ENCODE measurements at regions not wholly inside any gene's neighbourhood (a gene's known extent, or its start where the extent isn't known, plus 50 kb on each side); places are given as distances from the start of the nearest gene placed in this dataset.

- intact Hi-C loops (cut with DNase I) = no loop called here
- FAIRE-seq (no peak), DNase-seq (no peak)
- no peaks in the 10 kb centered on the region for H3K27me3 ChIP-seq (ENCODE audit: control insufficient read depth, insufficient read depth, low read length)
- no peaks in the 10 kb centered on the region for H3K9me3 ChIP-seq (ENCODE audit: control insufficient read depth in 2 of 3, insufficient read depth in 1 of 3, low read length in 3 of 3)
- H3K4me3 ChIP-seq (ENCODE audit: low read length in 3 of 3) = no peak overlapping the region
- no peak overlapping the region for H3K27ac ChIP-seq (ENCODE audit: low read depth in 2 of 2, low read length in 2 of 2)
- H3K36me3 ChIP-seq (ENCODE audit: control insufficient read depth in 2 of 3, insufficient read depth in 3 of 3, low read length in 3 of 3) = no peaks in the 10 kb centered on the region
- H3K9ac ChIP-seq (ENCODE audit: low read length in 3 of 3) = no peak overlapping the region
- H3K4me1 ChIP-seq (ENCODE audit: control insufficient read depth in 2 of 3, insufficient read depth in 2 of 3, low read depth in 1 of 3, low read length in 3 of 3) = no peaks in the 10 kb centered on the region
- TF ChIP-seq CTCF (IDR thresholded peaks at IDR 0.05; ENCODE audit: borderline replicate concordance, extremely low read depth, insufficient read depth) = no peak
Measured at GRCh38 chr2:145494441-145494840, 974.5 kb upstream of the ZEB2 start.

GRCh38 chr2:145488571-145488970, 968.7 kb upstream of the ZEB2 start:
- Histone ChIP-seq H3K27me3 (ENCODE audit: control insufficient read depth, insufficient read depth, low read length) (no peaks in the 10 kb centered on the region), H3K9ac (ENCODE audit: low read length in 3 of 3) (no peak overlapping the region), H3K4me1 (ENCODE audit: control insufficient read depth in 2 of 3, insufficient read depth in 2 of 3, low read depth in 1 of 3, low read length in 3 of 3) (no peaks in the 10 kb centered on the region), H3K9me3 (ENCODE audit: control insufficient read depth in 2 of 3, insufficient read depth in 1 of 3, low read length in 3 of 3) (no peaks in the 10 kb centered on the region), H3K27ac (ENCODE audit: low read depth in 2 of 2, low read length in 2 of 2) (no peak overlapping the region), H3K36me3 (ENCODE audit: control insufficient read depth in 2 of 3, insufficient read depth in 3 of 3, low read length in 3 of 3) (no peaks in the 10 kb centered on the region), H3K4me3 (ENCODE audit: low read length in 3 of 3) (no peak overlapping the region)
- FAIRE-seq (no peak), DNase-seq (peak in 1 of 5 donors; percentile 18)
- intact Hi-C loops (cut with DNase I) = no loop called here
- no peak for TF ChIP-seq CTCF (IDR thresholded peaks at IDR 0.05; ENCODE audit: borderline replicate concordance, extremely low read depth, insufficient read depth)

GRCh38 chr2:145484448-145485097, 964.7 kb upstream of the ZEB2 start:
- H3K4me1 ChIP-seq (ENCODE audit: control insufficient read depth in 2 of 3, insufficient read depth in 2 of 3, low read depth in 1 of 3, low read length in 3 of 3) = no peaks in the 10 kb centered on the region
- no peaks in the 10 kb centered on the region for H3K27me3 ChIP-seq (ENCODE audit: control insufficient read depth, insufficient read depth, low read length)
- intact Hi-C loops (cut with DNase I) = no loop called here
- H3K36me3 ChIP-seq (ENCODE audit: control insufficient read depth in 2 of 3, insufficient read depth in 3 of 3, low read length in 3 of 3) = no peaks in the 10 kb centered on the region
- no peak overlapping the region for H3K27ac ChIP-seq (ENCODE audit: low read depth in 2 of 2, low read length in 2 of 2)
- FAIRE-seq = peak; percentile 63
- peak in 1 of 5 donors; percentile 6 for DNase-seq
- H3K4me3 ChIP-seq (ENCODE audit: low read length in 3 of 3) = no peak overlapping the region
- H3K9me3 ChIP-seq (ENCODE audit: control insufficient read depth in 2 of 3, insufficient read depth in 1 of 3, low read length in 3 of 3) = no peaks in the 10 kb centered on the region
- H3K9ac ChIP-seq (ENCODE audit: low read length in 3 of 3) = no peak overlapping the region
- no peak for TF ChIP-seq CTCF (IDR thresholded peaks at IDR 0.05; ENCODE audit: borderline replicate concordance, extremely low read depth, insufficient read depth)

- Histone ChIP-seq H3K4me1 (ENCODE audit: control insufficient read depth in 2 of 3, insufficient read depth in 2 of 3, low read depth in 1 of 3, low read length in 3 of 3) (no peaks in the 10 kb centered on the region), H3K9me3 (ENCODE audit: control insufficient read depth in 2 of 3, insufficient read depth in 1 of 3, low read length in 3 of 3) (no peaks in the 10 kb centered on the region), H3K4me3 (ENCODE audit: low read length in 3 of 3) (no peak overlapping the region), H3K9ac (ENCODE audit: low read length in 3 of 3) (no peak overlapping the region), H3K36me3 (ENCODE audit: control insufficient read depth in 2 of 3, insufficient read depth in 3 of 3, low read length in 3 of 3) (no peaks in the 10 kb centered on the region), H3K27me3 (ENCODE audit: control insufficient read depth, insufficient read depth, low read length) (no peaks in the 10 kb centered on the region), H3K27ac (ENCODE audit: low read depth in 2 of 2, low read length in 2 of 2) (no peak overlapping the region)
- intact Hi-C loops (cut with DNase I) = no loop called here
- DNase-seq = no peak
- FAIRE-seq = no peak
- TF ChIP-seq CTCF (IDR thresholded peaks at IDR 0.05; ENCODE audit: borderline replicate concordance, extremely low read depth, insufficient read depth) = no peak
Measured at GRCh38 chr2:145483854-145484253, 963.9 kb upstream of the ZEB2 start.

Data from kidney (tissue), 13 donors.